SU-DHL-6 (cell line): ENCODE measurements at regions not wholly inside any gene's neighbourhood (a gene's known extent, or its start where the extent isn't known, plus 50 kb on each side); places are given as distances from the start of the nearest gene placed in this dataset.

ENCODE experiments used
- H2AFZ ChIP-seq: fragments of 200-600 bp; sonication (generic); 2 replicates; pipeline ENCODE4 v1.6.1; 2014; ENCODE audit warnings: low read depth, mild to moderate bottlenecking, moderate library complexity, mixed read lengths, antibody characterized with exemption, low read length; ENCODE audit not compliant: severe bottlenecking
- H3F3A ChIP-seq: fragments of 200-600 bp; shearing (Covaris generic); 2 replicates; pipeline ENCODE4 v1.6.0; 2016; ENCODE audit warnings: antibody characterized with exemption, mild to moderate bottlenecking; ENCODE audit not compliant: insufficient read depth
- H3K27ac ChIP-seq: fragments of 200-600 bp; sonication (generic); 2 replicates; pipeline ENCODE4 v1.5.1; 2016; ENCODE audit warnings: low read depth, mild to moderate bottlenecking, low read length, moderate library complexity, mixed read lengths
- H3K27me3 ChIP-seq: fragments of 200-600 bp; sonication (generic), shearing (Covaris generic); 2 replicates; pipeline ENCODE4 v1.6.0; 2014; ENCODE audit warnings: mild to moderate bottlenecking, low read length
- H3K36me3 ChIP-seq: fragments of 200-600 bp; sonication (generic); 2 replicates; pipeline ENCODE4 v1.6.1; 2014; ENCODE audit warnings: mild to moderate bottlenecking, low read length, mixed read lengths
- H3K4me2 ChIP-seq: fragments of 300-600, 200-600 bp; shearing (Covaris generic), sonication (generic); 2 replicates; pipeline ENCODE4 v1.6.0; 2014; ENCODE audit warnings: low read length, low read depth, mild to moderate bottlenecking; ENCODE audit not compliant: poor library complexity, severe bottlenecking
- H3K4me3 ChIP-seq: fragments of 200-600 bp; sonication (generic); 2 replicates; pipeline ENCODE4 v1.5.1; 2014; ENCODE audit warnings: antibody characterized with exemption, low read length, mild to moderate bottlenecking, mixed read lengths; ENCODE audit not compliant: insufficient read depth, poor library complexity, severe bottlenecking
- H3K79me2 ChIP-seq: fragments of 200-600 bp; sonication (generic); 2 replicates; pipeline ENCODE4 v1.6.1; 2014; ENCODE audit warnings: mild to moderate bottlenecking, low read length, moderate library complexity; ENCODE audit not compliant: insufficient read depth
- H3K9ac ChIP-seq: fragments of 200-600 bp; sonication (generic); 2 replicates; pipeline ENCODE4 v1.7.0; 2014; ENCODE audit warnings: mild to moderate bottlenecking, low read length
- H3K9me2 ChIP-seq: fragments of 200-600 bp; sonication (generic); replicated peaks from 2 replicates; pipeline ENCODE4 v1.6.1; 2014; ENCODE audit warnings: low read length; ENCODE audit not compliant: insufficient read depth
- H3K9me3 ChIP-seq: fragments of 200-600 bp; sonication (generic); 2 replicates; pipeline ENCODE4 v1.6.1; 2014; ENCODE audit warnings: low read length, mixed read lengths; ENCODE audit not compliant: insufficient read depth
- H4K20me1 ChIP-seq: fragments of 200-600 bp; sonication (generic); 2 replicates; pipeline ENCODE4 v1.6.1; 2014; ENCODE audit warnings: low read depth, mild to moderate bottlenecking, antibody characterized with exemption, low read length, moderate library complexity, mixed read lengths
- CTCF ChIP-seq: fragments of 200-600 bp; sonication (generic); IDR thresholded peaks from one replicate; pipeline ENCODE4 v1.5.1; 2017; ENCODE audit warnings: antibody characterized with exemption, mild to moderate bottlenecking, low read length, moderate library complexity; ENCODE audit not compliant: insufficient read depth, poor library complexity, severe bottlenecking
- EZH2phosphoT487 ChIP-seq: fragments of 200-600 bp; sonication (generic), shearing (Covaris generic); conservative IDR thresholded peaks from 2 replicates; pipeline ENCODE4 v1.6.1; 2018; ENCODE audit warnings: mild to moderate bottlenecking, antibody characterized with exemption, low read length, moderate library complexity, mixed read lengths

DNA sequence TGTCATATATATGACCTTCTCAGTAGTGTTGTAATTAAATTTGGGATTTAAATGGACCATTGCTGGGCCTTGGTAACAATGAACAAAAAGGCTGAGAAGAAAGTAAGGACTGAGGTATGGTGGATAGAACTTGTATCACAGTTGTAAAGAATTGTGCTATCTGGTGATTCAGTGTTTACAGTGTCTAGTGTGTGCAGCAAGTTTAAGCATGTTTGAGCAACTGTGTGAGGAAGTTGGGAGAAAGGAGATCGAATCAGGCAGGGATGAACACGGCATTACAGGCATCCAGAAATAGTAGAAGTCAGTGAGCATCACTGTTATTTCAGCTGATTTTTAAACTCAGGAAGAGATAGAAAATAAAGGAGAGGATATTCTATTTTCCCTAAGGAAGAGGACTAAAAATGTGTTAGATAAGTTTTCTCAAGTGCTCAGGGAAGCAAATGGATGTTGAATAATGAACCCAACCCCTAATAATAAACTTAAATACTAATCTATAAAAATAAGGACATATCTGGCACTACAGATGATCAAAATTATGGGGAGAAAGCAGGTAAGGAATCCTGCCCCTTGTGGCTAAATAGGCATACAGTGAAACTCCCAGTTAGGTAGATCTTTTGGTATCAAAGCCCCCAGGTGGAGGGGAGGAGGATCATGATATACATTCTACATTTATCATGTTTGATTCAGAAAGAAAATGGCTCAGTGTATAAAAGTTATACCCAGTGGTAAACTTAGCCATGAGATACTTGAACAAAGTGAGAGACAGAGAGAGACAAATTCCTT is 361.0 kb upstream of the ANO3 start:
- Histone ChIP-seq H4K20me1 (no peaks in the 10 kb centered on the region), H3K9me2 (no peaks in the 10 kb centered on the region)

DNA sequence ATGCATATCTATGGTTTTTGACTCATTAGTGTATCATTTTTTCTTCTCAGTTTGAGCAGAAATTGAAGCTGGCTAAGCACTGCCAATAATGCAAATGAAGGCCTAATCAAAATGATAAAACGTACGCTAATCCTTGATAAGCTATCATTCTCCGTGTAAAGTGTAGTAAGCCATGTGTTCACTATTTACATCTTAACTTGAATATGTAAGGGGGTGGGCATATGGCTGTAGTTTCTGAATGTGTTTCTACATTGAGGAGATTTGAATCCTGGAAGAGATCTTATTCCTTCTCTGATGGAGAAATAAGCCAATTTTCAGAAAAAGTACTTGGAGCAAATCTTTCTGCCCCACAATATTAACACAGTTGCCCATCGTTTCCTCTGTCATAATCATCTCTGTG is 351.8 kb upstream of the ANO3 start:
- no peak overlapping the region for H3K9ac ChIP-seq
- no peak overlapping the region for H3K4me2 ChIP-seq
- H3K79me2 ChIP-seq, result no peaks in the 10 kb centered on the region
- H3K4me3 ChIP-seq, result no peak overlapping the region
- H3K27me3 ChIP-seq, result no peaks in the 10 kb centered on the region
- TF ChIP-seq EZH2phosphoT487, result no peak
- no peak for TF ChIP-seq CTCF
- H4K20me1 ChIP-seq, result no peaks in the 10 kb centered on the region
- H2AFZ ChIP-seq, result peak overlapping the region; percentile 11
- no peaks in the 10 kb centered on the region for H3K9me3 ChIP-seq
- peaks cover 4% of the 10 kb centered on the region; the same call in 1 of the 2 replicates for H3F3A ChIP-seq
- H3K27ac ChIP-seq, result no peak overlapping the region
- H3K36me3 ChIP-seq, result no peaks in the 10 kb centered on the region
- no peaks in the 10 kb centered on the region for H3K9me2 ChIP-seq

More for the DNA sequence above, 361.0 kb upstream of the ANO3 start:
- TF ChIP-seq EZH2phosphoT487 (no peak), CTCF (peak; percentile 51)
- H2AFZ ChIP-seq, result peak overlapping the region; percentile 50
- no peaks in the 10 kb centered on the region; the same call in 1 of the 2 replicates for H3K36me3 ChIP-seq
- H3K4me2 ChIP-seq, result no peak overlapping the region
- no peak overlapping the region for H3K27ac ChIP-seq
- H3F3A ChIP-seq, result no peaks in the 10 kb centered on the region
- no peaks in the 10 kb centered on the region for H3K27me3 ChIP-seq
- no peaks in the 10 kb centered on the region for H3K79me2 ChIP-seq
- H3K9ac ChIP-seq, result no peak overlapping the region
- no peaks in the 10 kb centered on the region for H3K9me3 ChIP-seq
- H3K4me3 ChIP-seq, result no peak overlapping the region

DNA sequence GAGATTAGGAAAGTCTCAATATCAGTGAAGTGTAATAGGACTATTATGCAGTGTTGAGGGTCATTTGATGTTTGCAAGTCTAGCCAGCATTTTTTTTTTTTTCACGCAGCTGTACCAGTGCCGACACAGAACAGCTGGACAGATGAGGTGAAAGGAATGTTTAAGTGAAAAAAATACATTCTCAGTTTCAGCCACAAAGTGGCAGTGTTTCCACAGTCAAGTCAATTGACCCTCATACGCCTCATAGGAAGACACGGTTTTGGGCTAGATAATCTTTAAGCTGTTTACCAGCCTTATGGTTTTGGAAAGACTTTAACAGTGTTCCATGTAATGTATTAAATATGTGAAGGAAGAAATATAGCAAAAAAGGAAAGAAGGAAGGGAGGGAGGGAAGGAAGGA is 349.9 kb upstream of the ANO3 start:
- Histone ChIP-seq H3K79me2 (no peaks in the 10 kb centered on the region), H3K36me3 (no peaks in the 10 kb centered on the region), H2AFZ (peak overlapping the region; percentile 80), H3F3A (peaks cover 4% of the 10 kb centered on the region; the same call in 1 of the 2 replicates), H3K27me3 (no peaks in the 10 kb centered on the region), H3K9me3 (no peaks in the 10 kb centered on the region), H3K4me3 (no peak overlapping the region), H4K20me1 (no peaks in the 10 kb centered on the region), H3K27ac (peak overlapping the region; percentile 55), H3K9me2 (no peaks in the 10 kb centered on the region), H3K9ac (peak overlapping the region; percentile 38), H3K4me2 (peak overlapping the region; percentile 49)
- TF ChIP-seq CTCF (peak; percentile 56), EZH2phosphoT487 (no peak)
